OCI-LY3 (cell line): ENCODE measurements at regions not wholly inside any gene's neighbourhood (a gene's known extent, or its start where the extent isn't known, plus 50 kb on each side); places are given as distances from the start of the nearest gene placed in this dataset.

Source experiments
- H2AFZ ChIP-seq: fragments of 200-600, 300-600 bp; shearing (Covaris generic); 2 replicates; pipeline ENCODE4 v1.6.0; 2014; ENCODE audit warnings: antibody characterized with exemption, low read depth, low read length
- H3K27ac ChIP-seq: fragments of 200-600, 300-600 bp; sonication (generic); 2 replicates; pipeline ENCODE4 v1.5.1; 2014; ENCODE audit warnings: mild to moderate bottlenecking, low read length, moderate library complexity, mixed read lengths
- H3K27me3 ChIP-seq: fragments of 200-600, 300-600 bp; sonication (generic); 2 replicates; pipeline ENCODE4 v1.6.1; 2014; ENCODE audit warnings: low read depth, low read length, mixed read lengths
- H3K36me3 ChIP-seq: fragments of 200-600, 300-600 bp; sonication (generic); replicated peaks from 2 replicates; pipeline ENCODE3; 2014; ENCODE audit warnings: low read depth, low read length, mixed read lengths
- H3K4me1 ChIP-seq: fragments of 300-600, 200-600 bp; sonication (generic); 2 replicates; pipeline ENCODE4 v1.6.1; 2014; ENCODE audit warnings: low read length, mixed read lengths
- H3K4me2 ChIP-seq: fragments of 200-600, 300-600 bp; sonication (generic); 2 replicates; pipeline ENCODE4 v1.6.1; 2014; ENCODE audit warnings: low read length, mixed read lengths
- H3K4me3 ChIP-seq: fragments of 300-600, 200-600 bp; sonication (generic); 2 replicates; pipeline ENCODE4 v1.5.1; 2014; ENCODE audit warnings: antibody characterized with exemption, mild to moderate bottlenecking, low read length, moderate library complexity
- H3K79me2 ChIP-seq: fragments of 300-600, 200-600 bp; shearing (Covaris generic); 2 replicates; pipeline ENCODE4 v1.6.1; 2014; ENCODE audit warnings: mild to moderate bottlenecking, low read length, mixed read lengths
- H3K9ac ChIP-seq: fragments of 300-600, 200-600 bp; shearing (Covaris generic); 2 replicates; pipeline ENCODE4 v1.6.0; 2014; ENCODE audit warnings: mild to moderate bottlenecking, low read length, moderate library complexity
- H3K9me3 ChIP-seq: fragments of 200-600, 300-600 bp; shearing (Covaris generic); 2 replicates; pipeline ENCODE4 v1.6.1; 2014; ENCODE audit warnings: low read length, mixed read lengths; ENCODE audit not compliant: insufficient read depth
- H4K20me1 ChIP-seq: fragments of 200-600, 300-600 bp; sonication (generic); 2 replicates; pipeline ENCODE4 v1.6.1; 2016; ENCODE audit warnings: low read length, mixed read lengths; ENCODE audit not compliant: insufficient read depth
- EZH2phosphoT487 ChIP-seq: fragments of 200-600 bp; shearing (Covaris generic); IDR thresholded peaks from 2 replicates; pipeline ENCODE4 v1.6.1; 2018; ENCODE audit warnings: antibody characterized with exemption, mixed run types, low read depth
- TF ChIP-seq, protein P1 (sequence below): fragments of 200-600, 300-600 bp; sonication (generic); IDR thresholded peaks from 2 replicates; pipeline ENCODE4 v1.5.1; 2014; ENCODE audit warnings: antibody characterized with exemption, low read length, low read depth

DNA sequence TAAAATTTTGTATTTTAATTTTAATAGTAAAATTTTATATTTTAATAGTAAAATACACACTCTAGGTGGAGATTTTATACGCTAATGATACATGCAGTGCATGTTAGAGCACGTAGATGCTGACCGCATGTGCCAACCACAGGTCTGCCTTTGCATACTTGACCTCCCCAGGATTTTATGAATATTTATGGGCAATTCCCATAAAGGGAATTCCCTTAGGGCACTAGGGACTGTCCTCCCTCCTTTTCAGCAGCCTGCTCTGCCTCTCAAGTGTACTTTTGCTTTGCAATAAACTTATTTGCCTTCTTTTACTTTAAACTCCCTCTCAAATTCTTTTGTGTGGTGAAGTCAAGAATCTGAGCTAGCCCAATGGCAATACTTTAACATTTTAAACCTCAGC is 217.7 kb upstream of the CDH8 start:
- Histone ChIP-seq H3K9ac (no peak overlapping the region), H3K36me3 (no peaks in the 10 kb centered on the region), H3K4me2 (no peak overlapping the region), H3K79me2 (no peaks in the 10 kb centered on the region), H3K27ac (no peak overlapping the region), H3K4me1 (no peaks in the 10 kb centered on the region), H4K20me1 (no peaks in the 10 kb centered on the region), H3K4me3 (no peak overlapping the region), H2AFZ (no peak overlapping the region), H3K27me3 (no peaks in the 10 kb centered on the region), H3K9me3 (no peaks in the 10 kb centered on the region)
- no peak for TF ChIP-seq EZH2phosphoT487

DNA sequence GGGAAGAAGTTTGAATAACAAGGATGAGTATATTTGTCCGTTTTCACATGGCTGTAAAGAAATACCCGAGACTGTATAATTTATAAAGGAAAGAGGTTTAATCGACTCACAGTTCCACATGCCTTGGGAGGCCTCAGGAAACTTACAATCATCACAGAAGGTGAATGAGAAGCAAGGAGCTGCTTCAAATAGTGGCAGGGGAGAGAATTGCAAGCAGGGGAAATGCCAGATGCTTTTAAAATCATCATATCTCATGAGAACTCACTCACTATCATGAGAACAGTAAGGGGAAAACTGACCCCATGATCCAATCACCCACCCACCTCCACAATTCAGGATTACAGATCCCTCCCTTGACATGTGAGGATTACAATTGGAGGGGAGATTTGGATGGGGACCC is 212.8 kb upstream of the CDH8 start:
- Histone ChIP-seq H4K20me1 (no peaks in the 10 kb centered on the region), H3K4me2 (no peak overlapping the region), H3K36me3 (no peaks in the 10 kb centered on the region), H3K79me2 (no peaks in the 10 kb centered on the region), H3K4me1 (no peaks in the 10 kb centered on the region), H3K9me3 (no peaks in the 10 kb centered on the region), H3K27ac (no peak overlapping the region), H2AFZ (no peak overlapping the region), H3K27me3 (no peaks in the 10 kb centered on the region), H3K9ac (no peak overlapping the region), H3K4me3 (no peak overlapping the region)
- TF ChIP-seq, protein P1, sequence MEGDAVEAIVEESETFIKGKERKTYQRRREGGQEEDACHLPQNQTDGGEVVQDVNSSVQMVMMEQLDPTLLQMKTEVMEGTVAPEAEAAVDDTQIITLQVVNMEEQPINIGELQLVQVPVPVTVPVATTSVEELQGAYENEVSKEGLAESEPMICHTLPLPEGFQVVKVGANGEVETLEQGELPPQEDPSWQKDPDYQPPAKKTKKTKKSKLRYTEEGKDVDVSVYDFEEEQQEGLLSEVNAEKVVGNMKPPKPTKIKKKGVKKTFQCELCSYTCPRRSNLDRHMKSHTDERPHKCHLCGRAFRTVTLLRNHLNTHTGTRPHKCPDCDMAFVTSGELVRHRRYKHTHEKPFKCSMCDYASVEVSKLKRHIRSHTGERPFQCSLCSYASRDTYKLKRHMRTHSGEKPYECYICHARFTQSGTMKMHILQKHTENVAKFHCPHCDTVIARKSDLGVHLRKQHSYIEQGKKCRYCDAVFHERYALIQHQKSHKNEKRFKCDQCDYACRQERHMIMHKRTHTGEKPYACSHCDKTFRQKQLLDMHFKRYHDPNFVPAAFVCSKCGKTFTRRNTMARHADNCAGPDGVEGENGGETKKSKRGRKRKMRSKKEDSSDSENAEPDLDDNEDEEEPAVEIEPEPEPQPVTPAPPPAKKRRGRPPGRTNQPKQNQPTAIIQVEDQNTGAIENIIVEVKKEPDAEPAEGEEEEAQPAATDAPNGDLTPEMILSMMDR: no peak
- TF ChIP-seq EZH2phosphoT487: no peak

DNA sequence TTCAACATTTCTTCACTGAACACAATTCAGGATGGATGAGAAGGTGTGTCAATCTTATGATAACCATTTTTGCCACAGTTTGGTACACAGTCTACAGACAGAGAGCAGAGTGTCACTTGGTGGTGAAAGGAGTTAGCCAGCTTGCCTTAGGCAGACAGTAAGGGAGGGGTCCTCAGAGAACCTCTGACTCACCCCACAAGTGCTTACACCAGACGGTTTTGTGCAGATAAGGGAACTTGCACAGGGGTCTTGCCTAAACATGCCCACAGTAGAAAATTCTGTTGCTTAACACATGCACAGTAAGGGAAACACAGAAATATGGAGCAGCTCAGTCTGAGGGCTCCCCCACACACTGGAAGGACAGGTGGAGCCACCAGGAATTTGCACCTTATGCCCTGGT is 204.5 kb upstream of the CDH8 start:
- H3K9ac ChIP-seq: no peak overlapping the region
- no peak overlapping the region for H3K27ac ChIP-seq
- TF ChIP-seq, protein P1: no peak
- TF ChIP-seq EZH2phosphoT487: no peak
- no peaks in the 10 kb centered on the region for H3K9me3 ChIP-seq
- H3K27me3 ChIP-seq: no peaks in the 10 kb centered on the region
- H3K79me2 ChIP-seq: no peaks in the 10 kb centered on the region
- no peaks in the 10 kb centered on the region for H4K20me1 ChIP-seq
- H3K4me1 ChIP-seq: no peaks in the 10 kb centered on the region
- H3K4me3 ChIP-seq: no peak overlapping the region
- no peak overlapping the region for H2AFZ ChIP-seq
- H3K36me3 ChIP-seq: no peaks in the 10 kb centered on the region
- no peak overlapping the region for H3K4me2 ChIP-seq

DNA sequence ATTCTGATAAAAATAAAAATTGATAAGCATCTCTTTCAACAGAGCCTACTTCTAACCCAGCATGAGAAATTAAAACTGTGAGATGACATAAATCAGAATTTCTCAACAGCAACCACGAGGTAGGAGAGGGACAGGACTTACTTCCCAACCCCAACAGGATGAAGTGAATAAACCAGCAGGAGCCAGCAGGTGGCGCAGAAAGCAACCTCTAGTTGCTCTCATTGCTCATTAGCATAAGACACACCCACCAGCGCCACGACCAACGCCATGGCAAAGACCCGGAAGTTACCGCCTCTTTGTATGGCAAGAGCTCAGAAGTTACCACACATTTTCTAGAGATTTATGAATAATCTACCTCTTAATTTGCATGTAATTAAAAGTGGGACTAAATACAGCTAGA is 189.4 kb upstream of the CDH8 start:
- Histone ChIP-seq H3K9me3 (no peaks in the 10 kb centered on the region), H3K4me2 (peak overlapping the region; percentile 61), H3K9ac (no peak overlapping the region), H3K27me3 (no peaks in the 10 kb centered on the region), H2AFZ (peak overlapping the region; percentile 95), H3K27ac (no peak overlapping the region), H3K79me2 (no peaks in the 10 kb centered on the region), H4K20me1 (no peaks in the 10 kb centered on the region), H3K36me3 (peaks cover 2% of the 10 kb centered on the region), H3K4me1 (peaks cover 7% of the 10 kb centered on the region; the same call in 1 of the 2 replicates), H3K4me3 (peak overlapping the region; percentile 60)
- no peak for TF ChIP-seq EZH2phosphoT487
- TF ChIP-seq, protein P1: peak; percentile 68
